Neural cell (in vitro differentiated cells): ENCODE measurements at regions not wholly inside any gene's neighbourhood (a gene's known extent, or its start where the extent isn't known, plus 50 kb on each side); places are given as distances from the start of the nearest gene placed in this dataset.
A peak's percentile ranks its signal among the peaks of the same experiment; 100 is the strongest.

Source experiments
- H2AFZ ChIP-seq: fragments of 200-600, 300-800 bp; sonication (generic), shearing (Covaris generic); 2 replicates; pipeline ENCODE4 v1.6.0; 2014; ENCODE audit warnings: low read depth, mild to moderate bottlenecking, antibody characterized with exemption, low read length, moderate library complexity
- H3F3A ChIP-seq: fragments of 200-600 bp; shearing (Covaris generic); 2 replicates; pipeline ENCODE4 v1.6.1; 2016; ENCODE audit warnings: mild to moderate bottlenecking, moderate library complexity, mixed read lengths, antibody characterized with exemption, low read length; ENCODE audit not compliant: insufficient read depth, poor library complexity, severe bottlenecking
- H3K27ac ChIP-seq: fragments of 200-600, 300-800 bp; sonication (generic), shearing (Covaris generic); 2 replicates; pipeline ENCODE4 v1.5.1; 2014; ENCODE audit warnings: mild to moderate bottlenecking, low read length, moderate library complexity
- H3K27me3 ChIP-seq: fragments of 300-800, 200-600 bp; sonication (generic), shearing (Covaris generic); 2 replicates; pipeline ENCODE4 v1.6.0; 2014; ENCODE audit warnings: mild to moderate bottlenecking, low read depth, low read length, moderate library complexity; ENCODE audit not compliant: insufficient read depth
- H3K36me3 ChIP-seq: fragments of 300-800, 200-600 bp; sonication (generic), shearing (Covaris generic); 2 replicates; pipeline ENCODE4 v1.5.1; 2014; ENCODE audit warnings: mild to moderate bottlenecking, antibody characterized with exemption, low read length, moderate library complexity; ENCODE audit not compliant: insufficient read depth
- H3K4me2 ChIP-seq: fragments of 300-800, 200-600 bp; sonication (generic), shearing (Covaris generic); 2 replicates; pipeline ENCODE4 v1.6.0; 2014; ENCODE audit warnings: mild to moderate bottlenecking, low read length
- H3K4me3 ChIP-seq: fragments of 300-800, 200-600 bp; sonication (generic), shearing (Covaris generic); 2 replicates; pipeline ENCODE4 v1.5.1; 2014; ENCODE audit warnings: mild to moderate bottlenecking, low read length, moderate library complexity
- H3K79me2 ChIP-seq: fragments of 200-600 bp; shearing (Covaris generic); replicated peaks from 2 replicates; pipeline ENCODE4 v1.6.0; 2014; ENCODE audit warnings: mild to moderate bottlenecking, low read length, moderate library complexity; ENCODE audit not compliant: insufficient read depth
- H3K9ac ChIP-seq: fragments of 300-800, 200-600 bp; sonication (generic), shearing (Covaris generic); 2 replicates; pipeline ENCODE4 v1.6.1; 2016; ENCODE audit warnings: mild to moderate bottlenecking, low read length, mixed read lengths
- H3K9me2 ChIP-seq: fragments of 200-600 bp; shearing (Covaris generic); 2 replicates; pipeline ENCODE4 v1.6.1; 2016; ENCODE audit warnings: mild to moderate bottlenecking, low read length, mixed read lengths; ENCODE audit not compliant: insufficient read depth
- H3K9me3 ChIP-seq: fragments of 200-600, 300-800 bp; sonication (generic), shearing (Covaris generic); 2 replicates; pipeline ENCODE4 v1.6.1; 2016; ENCODE audit warnings: mild to moderate bottlenecking, mixed run types, low read length, moderate library complexity, mixed read lengths
- H4K20me1 ChIP-seq: fragments of 200-600 bp; shearing (Covaris generic); 2 replicates; pipeline ENCODE4 v1.6.1; 2016; ENCODE audit warnings: mild to moderate bottlenecking, mixed run types; ENCODE audit not compliant: insufficient read depth
- CTCF ChIP-seq: fragments of 450-650 bp; IDR thresholded peaks from 2 replicates; pipeline ENCODE4 v1.5.1; 2014; ENCODE audit warnings: antibody characterized with exemption, mild to moderate bottlenecking, moderate library complexity; ENCODE audit not compliant: poor library complexity, severe bottlenecking
- EP300 ChIP-seq: fragments of 450-650 bp; conservative IDR thresholded peaks from 2 replicates; pipeline ENCODE4 v1.6.1; 2014; ENCODE audit warnings: antibody characterized with exemption, mild to moderate bottlenecking, moderate library complexity; ENCODE audit not compliant: poor library complexity, severe bottlenecking
- EZH2 ChIP-seq: fragments of 200-600, 300-800 bp; shearing (Covaris generic), sonication (generic); IDR thresholded peaks from 2 replicates; pipeline ENCODE4 v1.6.1; 2014; ENCODE audit warnings: antibody characterized with exemption, low read length, borderline replicate concordance, mild to moderate bottlenecking; ENCODE audit not compliant: insufficient read depth, poor library complexity, severe bottlenecking
- MXI1 ChIP-seq: fragments of 450-650 bp; conservative IDR thresholded peaks from 2 replicates; pipeline ENCODE4 v1.6.1; 2014; ENCODE audit warnings: antibody characterized with exemption, mild to moderate bottlenecking; ENCODE audit not compliant: poor library complexity, severe bottlenecking
- POLR2AphosphoS5 ChIP-seq: IDR thresholded peaks from 2 replicates; pipeline ENCODE4 v1.6.1; 2012
- RAD21 ChIP-seq: fragments of 450-650 bp; conservative IDR thresholded peaks from 2 replicates; pipeline ENCODE4 v1.6.1; 2014; ENCODE audit warnings: antibody characterized with exemption, mild to moderate bottlenecking, moderate library complexity
- SMC3 ChIP-seq: fragments of 450-650 bp; conservative IDR thresholded peaks from 2 replicates; pipeline ENCODE4 v1.6.1; 2014; ENCODE audit warnings: antibody characterized with exemption, mild to moderate bottlenecking, moderate library complexity; ENCODE audit not compliant: poor library complexity
- TAF1 ChIP-seq: IDR thresholded peaks from 2 replicates; pipeline ENCODE4 v1.6.1; 2012; ENCODE audit warnings: low read depth
- TF ChIP-seq, protein P1 (sequence below): IDR thresholded peaks from 2 replicates; pipeline ENCODE4 v1.6.1; 2012; ENCODE audit warnings: borderline replicate concordance

- Histone ChIP-seq H3K9ac (no peak overlapping the region), H3K27ac (peak overlapping the region; percentile 26), H3K9me2 (no peaks in the 10 kb centered on the region), H3K9me3 (no peaks in the 10 kb centered on the region), H3K4me3 (no peak overlapping the region), H3K4me2 (no peak overlapping the region), H3F3A (no peaks in the 10 kb centered on the region), H3K36me3 (no peaks in the 10 kb centered on the region), H4K20me1 (no peaks in the 10 kb centered on the region), H2AFZ (no peak overlapping the region), H3K79me2 (no peaks in the 10 kb centered on the region), H3K27me3 (no peaks in the 10 kb centered on the region)
- TF ChIP-seq CTCF (no peak), MXI1 (no peak), EZH2 (no peak), POLR2AphosphoS5 (no peak), RAD21 (no peak), EP300 (no peak), TAF1 (no peak), SMC3 (no peak)
- TF ChIP-seq, protein P1, sequence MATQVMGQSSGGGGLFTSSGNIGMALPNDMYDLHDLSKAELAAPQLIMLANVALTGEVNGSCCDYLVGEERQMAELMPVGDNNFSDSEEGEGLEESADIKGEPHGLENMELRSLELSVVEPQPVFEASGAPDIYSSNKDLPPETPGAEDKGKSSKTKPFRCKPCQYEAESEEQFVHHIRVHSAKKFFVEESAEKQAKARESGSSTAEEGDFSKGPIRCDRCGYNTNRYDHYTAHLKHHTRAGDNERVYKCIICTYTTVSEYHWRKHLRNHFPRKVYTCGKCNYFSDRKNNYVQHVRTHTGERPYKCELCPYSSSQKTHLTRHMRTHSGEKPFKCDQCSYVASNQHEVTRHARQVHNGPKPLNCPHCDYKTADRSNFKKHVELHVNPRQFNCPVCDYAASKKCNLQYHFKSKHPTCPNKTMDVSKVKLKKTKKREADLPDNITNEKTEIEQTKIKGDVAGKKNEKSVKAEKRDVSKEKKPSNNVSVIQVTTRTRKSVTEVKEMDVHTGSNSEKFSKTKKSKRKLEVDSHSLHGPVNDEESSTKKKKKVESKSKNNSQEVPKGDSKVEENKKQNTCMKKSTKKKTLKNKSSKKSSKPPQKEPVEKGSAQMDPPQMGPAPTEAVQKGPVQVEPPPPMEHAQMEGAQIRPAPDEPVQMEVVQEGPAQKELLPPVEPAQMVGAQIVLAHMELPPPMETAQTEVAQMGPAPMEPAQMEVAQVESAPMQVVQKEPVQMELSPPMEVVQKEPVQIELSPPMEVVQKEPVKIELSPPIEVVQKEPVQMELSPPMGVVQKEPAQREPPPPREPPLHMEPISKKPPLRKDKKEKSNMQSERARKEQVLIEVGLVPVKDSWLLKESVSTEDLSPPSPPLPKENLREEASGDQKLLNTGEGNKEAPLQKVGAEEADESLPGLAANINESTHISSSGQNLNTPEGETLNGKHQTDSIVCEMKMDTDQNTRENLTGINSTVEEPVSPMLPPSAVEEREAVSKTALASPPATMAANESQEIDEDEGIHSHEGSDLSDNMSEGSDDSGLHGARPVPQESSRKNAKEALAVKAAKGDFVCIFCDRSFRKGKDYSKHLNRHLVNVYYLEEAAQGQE: no peak
Measured at GRCh38 chr18:24928301-24928878, 423.6 kb downstream of the ZNF521 start.

DNA sequence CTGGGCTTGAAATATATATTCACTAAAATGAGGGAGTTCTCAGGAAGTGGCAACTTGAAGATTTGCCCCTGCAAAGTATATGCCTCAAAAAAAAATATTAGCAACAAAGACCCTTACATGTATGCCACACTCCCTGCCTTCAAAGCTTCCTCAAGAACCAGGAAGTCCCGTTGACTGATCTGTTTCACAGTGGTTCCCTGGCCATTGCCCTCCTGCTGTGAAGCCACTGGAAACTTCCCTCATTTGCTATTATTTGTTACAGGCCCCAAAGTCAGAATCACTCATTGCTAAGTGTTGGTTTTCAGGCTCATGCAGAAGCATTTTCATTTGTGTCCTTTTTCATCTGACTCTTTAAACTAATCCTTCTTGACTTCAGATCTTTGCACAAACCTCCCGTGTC, 421.5 kb downstream of the ZNF521 start:
- no peak for TF ChIP-seq RAD21
- TF ChIP-seq, protein P1: no peak
- no peak for TF ChIP-seq POLR2AphosphoS5
- no peak for TF ChIP-seq EZH2
- no peak for TF ChIP-seq CTCF
- no peak for TF ChIP-seq TAF1
- no peak for TF ChIP-seq SMC3
- no peak for TF ChIP-seq EP300
- TF ChIP-seq MXI1: no peak
- H2AFZ ChIP-seq: no peak overlapping the region
- no peaks in the 10 kb centered on the region for H3F3A ChIP-seq
- H3K9me3 ChIP-seq: no peaks in the 10 kb centered on the region
- H3K27ac ChIP-seq: no peak overlapping the region
- no peaks in the 10 kb centered on the region for H3K36me3 ChIP-seq
- no peaks in the 10 kb centered on the region for H3K9me2 ChIP-seq
- H3K79me2 ChIP-seq: no peaks in the 10 kb centered on the region
- no peak overlapping the region for H3K4me2 ChIP-seq
- no peak overlapping the region for H3K9ac ChIP-seq
- H3K4me3 ChIP-seq: no peak overlapping the region
- H4K20me1 ChIP-seq: no peaks in the 10 kb centered on the region
- no peaks in the 10 kb centered on the region for H3K27me3 ChIP-seq
